Fibroblast of skin of scalp (primary cell): ENCODE measurements at regions not wholly inside any gene's neighbourhood (a gene's known extent, or its start where the extent isn't known, plus 50 kb on each side); places are given as distances from the start of the nearest gene placed in this dataset.

Source experiments
- DNase-seq: peaks from one replicate; pipeline ENCODE4 v3.0.0-alpha.2; 2013

- DNase-seq, result no peak
These were observed 147.4 kb upstream of the STK17B start for GRCh38 chr2:196318517-196319377.

DNA sequence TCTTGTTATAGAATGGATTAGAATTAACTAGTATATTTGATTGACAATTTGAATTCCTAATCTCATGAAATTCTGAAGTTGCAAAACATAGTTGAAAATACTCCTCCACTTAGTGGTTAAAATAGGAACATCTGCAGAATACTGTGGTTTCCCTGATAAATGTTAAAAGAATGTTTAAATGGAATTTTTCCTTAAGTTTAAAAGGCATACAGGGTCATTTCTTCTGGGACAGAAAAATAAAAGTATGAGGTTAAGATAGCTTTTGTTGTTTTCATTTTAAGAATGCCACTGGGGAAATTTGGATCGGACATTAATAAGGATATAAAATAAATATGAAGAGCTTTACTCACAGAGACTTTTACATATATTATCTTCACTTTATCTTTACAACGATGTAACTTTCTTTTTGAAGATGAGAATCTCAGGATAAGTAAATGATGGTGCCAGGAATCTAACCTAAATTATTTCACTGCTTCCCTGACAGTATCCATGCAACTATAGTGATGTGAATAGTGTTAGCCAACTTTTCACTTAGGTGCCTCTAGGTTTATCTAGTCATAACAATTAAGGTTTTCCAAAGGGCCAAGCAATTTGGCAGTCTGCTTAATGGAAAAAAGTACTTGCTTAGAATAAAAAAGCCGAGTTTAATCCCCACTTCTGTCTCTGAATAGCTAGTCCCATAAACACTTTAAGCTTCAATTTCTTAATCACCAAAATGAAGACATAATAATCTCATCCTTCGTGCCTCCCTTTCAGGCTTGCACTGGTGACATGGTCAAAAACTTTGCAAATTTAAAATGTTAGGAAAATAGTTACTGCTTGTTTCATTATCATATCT is 151.8 kb upstream of the STK17B start:
- DNase-seq, result peak; percentile 76

DNA sequence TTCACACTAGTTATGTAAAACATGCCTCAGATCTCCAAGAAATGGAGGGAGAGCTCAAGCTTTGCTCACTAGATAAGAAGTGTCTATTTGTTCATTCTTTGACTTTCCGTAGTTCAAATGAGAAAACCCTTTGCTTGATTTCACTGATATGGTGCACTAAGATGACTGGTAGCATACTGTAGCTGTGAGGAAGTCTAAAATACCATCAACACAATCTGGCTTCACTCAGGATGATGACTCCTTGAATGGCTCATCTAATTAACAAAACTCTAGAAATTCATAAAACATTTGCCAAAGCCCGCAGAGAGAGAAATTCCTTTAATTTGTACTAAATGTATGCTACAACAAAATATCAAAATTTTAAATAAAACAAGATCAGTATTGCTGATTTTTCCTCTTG is 152.8 kb upstream of the STK17B start:
- DNase-seq, result peak; percentile 59

DNA sequence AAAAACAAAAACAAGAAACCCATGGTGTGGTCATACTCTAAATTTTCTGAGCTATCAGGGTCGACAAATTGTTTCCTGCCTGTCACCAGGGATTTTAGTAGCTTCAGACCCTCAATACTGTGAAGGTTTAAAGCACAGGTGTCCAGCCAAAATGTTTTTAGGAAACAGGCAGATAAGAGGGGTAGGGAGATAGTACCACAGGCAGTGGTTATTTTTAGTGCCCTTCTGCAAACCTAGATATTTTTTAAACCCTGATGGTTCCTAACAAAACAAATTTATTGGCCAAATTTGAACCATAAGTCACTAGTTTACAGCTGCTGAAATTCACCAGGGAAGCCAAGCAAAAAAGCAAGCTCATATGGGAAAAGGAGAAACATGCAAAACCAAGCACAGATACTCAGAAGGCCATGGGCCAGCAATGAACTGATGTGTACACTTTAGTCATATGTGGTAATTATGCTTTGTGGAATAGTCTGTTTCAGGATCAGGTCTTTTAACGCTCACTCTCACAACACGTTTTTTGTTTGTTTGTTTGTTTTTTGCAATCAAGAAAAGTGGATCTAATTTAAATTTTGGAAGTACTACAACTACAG is 156.8 kb upstream of the STK17B start:
- no peak for DNase-seq

DNA sequence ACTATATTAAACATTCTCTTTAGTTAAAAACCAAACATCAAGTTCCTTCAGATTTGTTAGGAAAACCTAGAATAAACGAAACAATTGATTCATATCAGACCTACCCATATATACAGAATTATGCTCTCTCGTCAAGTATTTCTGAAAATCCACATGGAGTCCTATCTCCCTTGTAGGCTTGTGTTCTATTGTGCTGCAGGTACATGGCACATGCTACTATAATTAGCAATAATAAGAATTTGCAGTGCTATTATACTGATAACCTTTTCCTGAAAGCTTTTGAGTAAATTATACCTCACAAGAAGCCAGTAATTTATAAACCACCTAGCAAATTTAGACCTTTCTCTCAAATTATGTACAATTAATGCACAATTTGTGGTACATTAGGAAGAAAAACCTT is 158.6 kb upstream of the STK17B start:
- no peak for DNase-seq

DNA sequence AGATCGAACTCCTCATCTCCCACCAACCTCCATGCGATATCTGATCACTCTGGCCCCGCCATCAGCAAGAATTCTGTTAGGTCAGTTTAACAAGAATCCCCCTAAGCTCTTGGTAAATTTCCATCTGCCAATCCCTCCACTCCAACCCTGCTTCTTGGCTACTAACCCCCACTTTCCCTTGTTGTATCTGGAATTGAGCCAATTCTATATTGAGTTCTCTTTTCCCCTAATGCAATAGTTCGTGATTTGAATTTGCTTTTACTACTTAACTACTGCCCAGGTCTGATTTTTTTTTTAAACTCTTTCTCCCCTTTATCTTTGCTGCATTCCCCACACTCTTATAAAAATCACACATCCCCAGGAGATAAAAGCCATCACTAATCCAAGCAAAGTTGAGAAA is 159.3 kb upstream of the STK17B start:
- DNase-seq, result no peak

GRCh38 chr2:196331143-196331542 is 159.8 kb upstream of the STK17B start:
- DNase-seq, result peak; percentile 45

DNA sequence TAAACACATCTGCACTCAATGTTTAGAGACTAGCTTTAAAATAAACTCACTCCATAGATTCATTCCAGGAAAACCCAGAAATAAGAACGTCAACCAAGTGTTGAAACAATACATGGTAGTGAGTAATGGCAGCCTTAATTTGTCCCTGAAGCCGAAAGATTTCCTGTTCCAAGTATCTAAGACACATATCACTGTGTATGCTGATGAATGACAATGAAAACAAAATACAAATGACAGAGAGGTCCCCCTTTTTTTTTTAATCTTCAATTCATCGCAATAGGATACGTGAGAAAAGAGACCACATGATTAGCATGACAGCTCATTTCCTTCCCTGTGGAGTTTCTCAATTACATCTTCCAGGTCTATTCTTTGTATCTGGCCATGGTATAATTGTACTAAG is 160.5 kb upstream of the STK17B start:
- peak; percentile 48 for DNase-seq

DNA sequence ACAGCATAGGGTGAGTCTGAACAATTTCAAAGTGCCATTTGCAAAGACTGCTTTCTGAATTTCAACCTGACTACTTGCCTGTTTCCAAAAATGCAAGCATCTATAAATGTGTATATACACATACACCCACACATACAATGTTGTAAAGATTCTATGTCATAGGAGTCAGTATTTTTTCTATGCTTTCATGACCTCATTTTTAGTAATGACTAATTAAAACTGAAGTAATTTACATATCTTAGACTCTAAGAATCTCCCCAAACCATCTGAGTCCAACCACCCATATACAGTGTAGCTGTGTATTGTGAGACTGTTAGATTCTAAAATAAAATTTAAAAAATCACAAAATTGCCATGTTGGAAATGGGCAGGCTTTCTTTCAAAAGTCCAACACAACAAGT is 162.0 kb upstream of the STK17B start:
- no peak for DNase-seq

GRCh38 chr2:196334710-196335109 is 163.3 kb upstream of the STK17B start:
- no peak for DNase-seq

- peak; percentile 86 for DNase-seq
These were observed 163.8 kb upstream of the STK17B start for GRCh38 chr2:196335221-196335634.

DNA sequence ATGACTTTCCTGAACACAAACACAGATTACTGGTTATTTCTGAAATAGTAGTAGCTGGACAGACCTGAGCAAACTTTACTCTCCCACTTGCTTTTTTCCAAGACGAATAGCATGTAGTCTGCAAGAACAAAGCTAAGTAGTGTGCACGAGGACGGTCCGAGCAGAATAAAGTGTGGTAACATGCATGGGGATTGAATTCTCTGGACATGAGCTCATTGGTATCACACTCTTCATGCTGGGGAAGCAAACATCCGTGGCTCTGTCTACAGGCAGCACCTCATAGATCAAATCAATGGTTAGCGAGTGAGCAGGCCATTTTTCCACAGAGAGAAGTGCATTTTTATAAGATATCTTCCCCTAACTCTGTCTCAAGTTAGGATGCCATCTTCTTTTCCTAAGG is 164.8 kb upstream of the STK17B start:
- no peak for DNase-seq

DNA sequence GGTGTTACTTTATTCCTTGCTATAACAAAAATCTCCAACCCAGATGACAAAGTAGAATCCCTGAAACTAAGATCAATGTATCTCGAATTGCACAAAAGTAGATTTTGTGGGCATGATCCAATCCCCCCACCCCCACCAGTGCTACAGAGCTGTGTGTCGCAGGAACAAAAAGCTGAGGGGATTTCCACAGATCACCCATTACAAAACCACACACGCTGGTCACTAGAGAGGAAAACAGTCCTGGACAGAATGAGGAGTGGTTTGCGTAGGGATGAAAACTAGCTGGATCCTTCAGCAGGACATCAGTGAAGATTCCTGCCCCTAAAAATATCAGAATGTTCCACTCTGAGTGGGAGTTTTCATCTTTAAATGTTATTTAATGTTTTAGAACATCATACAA is 165.3 kb upstream of the STK17B start:
- no peak for DNase-seq

DNA sequence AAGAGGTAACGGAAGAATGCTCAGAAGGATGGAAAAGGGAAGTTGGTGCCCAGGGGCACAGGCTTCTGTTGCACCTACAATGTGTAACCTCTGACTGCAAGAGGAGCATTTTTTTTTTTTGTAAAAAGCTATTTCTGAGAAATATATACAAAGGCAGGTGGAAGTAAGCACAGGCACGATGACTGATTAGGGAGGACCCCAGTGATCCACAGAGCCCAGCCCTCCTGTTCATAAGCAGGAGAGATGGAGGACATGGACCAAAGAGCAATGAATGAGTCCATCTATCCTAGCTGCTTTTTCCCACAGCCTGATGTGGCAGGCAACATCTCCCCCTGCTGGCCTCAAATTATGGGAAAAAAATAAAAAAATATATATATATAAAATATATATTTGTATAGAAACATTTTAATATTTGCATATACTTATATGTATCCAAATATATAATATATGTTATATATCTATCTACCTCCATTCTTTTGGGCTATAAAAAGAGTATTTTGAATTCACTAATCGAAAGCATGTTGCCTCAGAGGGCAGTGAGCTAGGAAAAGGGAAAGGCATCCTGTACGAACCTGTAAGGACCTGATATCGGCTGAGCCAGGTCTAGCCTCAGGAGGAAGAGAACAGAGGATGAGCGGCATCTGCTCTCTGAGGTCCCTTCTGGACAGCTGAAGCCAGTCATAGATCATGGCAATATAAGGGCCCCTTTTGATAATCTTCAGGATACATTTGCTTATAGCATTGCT is 166.0 kb upstream of the STK17B start:
- DNase-seq, result peak; percentile 58

DNA sequence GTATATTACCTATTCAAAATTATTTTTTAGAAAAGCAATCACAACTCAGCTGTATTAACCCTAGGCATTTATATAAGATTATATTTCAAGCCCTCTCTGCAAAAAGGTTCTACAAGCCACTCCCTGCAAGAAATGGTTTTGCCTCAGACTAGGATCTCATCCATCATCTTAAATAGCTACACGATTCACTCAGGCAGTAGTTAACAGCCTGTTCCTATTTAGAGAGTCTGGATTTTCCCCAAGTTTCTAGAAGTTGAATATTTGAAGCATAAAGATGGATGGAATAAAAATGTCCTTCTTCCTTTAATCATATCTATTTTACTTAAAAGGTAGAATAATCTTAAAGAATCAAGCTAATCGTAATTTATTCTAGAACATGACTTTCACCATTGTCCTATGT is 167.1 kb upstream of the STK17B start:
- no peak for DNase-seq

GRCh38 chr2:196341277-196341841 is 170.0 kb upstream of the STK17B start:
- no peak for DNase-seq

GRCh38 chr2:196344397-196344796 is 173.0 kb upstream of the STK17B start:
- DNase-seq, result no peak

GRCh38 chr2:196353717-196354116 is 182.3 kb upstream of the STK17B start:
- no peak for DNase-seq

GRCh38 chr2:196354186-196354585 is 182.8 kb upstream of the STK17B start:
- no peak for DNase-seq

DNA sequence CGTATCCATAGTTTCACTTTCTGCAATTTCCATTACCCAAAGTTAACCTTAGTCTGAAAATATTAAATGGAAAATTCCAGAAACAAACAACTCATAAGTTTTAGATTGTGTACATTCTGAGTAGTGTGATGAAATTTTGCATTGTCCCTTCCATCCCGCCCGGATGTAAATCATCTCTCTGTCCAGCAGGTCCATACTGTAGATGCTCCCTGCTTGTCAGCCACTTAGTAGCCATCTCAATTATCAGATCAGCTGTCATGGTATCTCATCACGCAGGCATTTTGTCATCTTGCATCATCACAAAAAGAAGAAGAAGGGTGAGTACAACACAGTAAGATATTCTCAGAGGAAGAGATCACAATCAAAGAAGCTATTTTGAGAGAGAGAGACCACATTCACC is 185.0 kb upstream of the STK17B start:
- DNase-seq, result no peak

GRCh38 chr2:196360650-196361049 is 189.3 kb upstream of the STK17B start:
- no peak for DNase-seq

GRCh38 chr2:196361606-196362326 is 190.4 kb upstream of the STK17B start:
- DNase-seq, result peak; percentile 31
